ENCODE measurements at regions not wholly inside any gene's neighbourhood (a gene's known extent, or its start where the extent isn't known, plus 50 kb on each side); places are given as distances from the start of the nearest gene placed in this dataset.

- TF ChIP-seq MAX (IDR thresholded peaks at IDR 0.05) (no peak), CTCF (IDR thresholded peaks at IDR 0.05 in 2 of 3, conservative IDR thresholded peaks at IDR 0.05 in 1 of 3; ENCODE audit: borderline replicate concordance in 1 of 3, insufficient read depth in 1 of 3, low read depth in 2 of 3, low read length in 2 of 3) (no peak), POLR2A (IDR thresholded peaks at IDR 0.05; ENCODE audit: borderline replicate concordance, extremely low read depth, insufficient read depth, insufficient read length) (no peak), ZNF274 (IDR thresholded peaks at IDR 0.05; ENCODE audit: low read depth, low read length) (no peak), POLR2AphosphoS5 (IDR thresholded peaks at IDR 0.05; ENCODE audit: low read depth, low read length) (no peak), EZH2 (IDR thresholded peaks at IDR 0.05) (no peak), SP1 (IDR thresholded peaks at IDR 0.05; ENCODE audit: low read depth) (no peak), YY1 (IDR thresholded peaks at IDR 0.05; ENCODE audit: extremely low read depth, insufficient replicate concordance, low read depth, low read length) (no peak), REST (IDR thresholded peaks at IDR 0.05; ENCODE audit: low read depth) (no peak), SIN3A (IDR thresholded peaks at IDR 0.05; ENCODE audit: low read depth) (no peak), ELF1 (IDR thresholded peaks at IDR 0.05; ENCODE audit: borderline replicate concordance, low read depth) (no peak)
These were observed 131.8 kb downstream of the VEGFA start for GRCh38 chr6:43901733-43902230.

Data from HCT116 (cell line).